ENCODE measurements at regions not wholly inside any gene's neighbourhood (a gene's known extent, or its start where the extent isn't known, plus 50 kb on each side); places are given as distances from the start of the nearest gene placed in this dataset.
"Not testable (repeated sequence)": the region's sequence is repeated elsewhere in the genome, so short reads cannot be mapped to it uniquely, and the experiment has no call there.

- no peak for DNase-seq (ENCODE audit: low read depth in 2 of 2)
Observed at GRCh38 chr12:92402415-92402814, 256.8 kb upstream of the BTG1 start.

GRCh38 chr12:92400006-92400405 is 254.4 kb upstream of the BTG1 start:
- no peak for DNase-seq (ENCODE audit: low read depth in 2 of 2)

DNA sequence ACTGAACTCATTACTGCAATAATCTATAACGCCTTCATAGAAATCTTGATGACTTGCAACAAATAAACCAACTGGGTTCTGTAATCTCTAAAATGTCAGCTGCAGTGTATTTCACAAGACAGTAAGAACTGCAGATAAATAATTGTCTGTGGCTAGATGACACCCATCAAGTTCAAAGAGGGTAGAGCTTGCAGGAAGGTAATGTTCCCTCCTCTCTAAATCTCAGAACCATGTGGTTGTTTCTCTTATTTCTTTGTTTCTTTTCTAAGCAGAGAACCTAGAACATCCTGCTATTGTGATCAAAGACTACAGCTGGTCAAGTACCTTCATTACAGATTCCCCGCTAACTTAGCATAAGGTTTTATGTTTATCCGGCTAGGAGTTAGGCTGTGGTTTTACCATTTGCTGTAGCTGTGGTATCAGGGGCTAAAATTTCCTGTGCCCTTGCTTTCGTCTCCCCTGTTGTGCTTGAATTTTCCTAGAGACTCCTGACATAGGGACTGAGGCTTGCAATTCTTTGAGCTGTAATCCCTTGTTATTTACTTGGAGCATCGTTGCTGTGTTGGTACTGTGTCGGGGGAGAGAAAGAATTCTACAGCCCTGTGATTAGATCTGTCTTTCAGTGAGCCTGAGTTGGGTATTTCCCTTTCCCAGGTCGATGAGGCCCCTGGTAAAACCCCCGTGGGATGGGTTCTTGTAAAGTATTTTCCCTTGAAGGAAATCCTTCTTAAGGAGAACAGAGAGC is 253.1 kb upstream of the BTG1 start:
- no peak for DNase-seq (ENCODE audit: low read depth in 2 of 2)

DNA sequence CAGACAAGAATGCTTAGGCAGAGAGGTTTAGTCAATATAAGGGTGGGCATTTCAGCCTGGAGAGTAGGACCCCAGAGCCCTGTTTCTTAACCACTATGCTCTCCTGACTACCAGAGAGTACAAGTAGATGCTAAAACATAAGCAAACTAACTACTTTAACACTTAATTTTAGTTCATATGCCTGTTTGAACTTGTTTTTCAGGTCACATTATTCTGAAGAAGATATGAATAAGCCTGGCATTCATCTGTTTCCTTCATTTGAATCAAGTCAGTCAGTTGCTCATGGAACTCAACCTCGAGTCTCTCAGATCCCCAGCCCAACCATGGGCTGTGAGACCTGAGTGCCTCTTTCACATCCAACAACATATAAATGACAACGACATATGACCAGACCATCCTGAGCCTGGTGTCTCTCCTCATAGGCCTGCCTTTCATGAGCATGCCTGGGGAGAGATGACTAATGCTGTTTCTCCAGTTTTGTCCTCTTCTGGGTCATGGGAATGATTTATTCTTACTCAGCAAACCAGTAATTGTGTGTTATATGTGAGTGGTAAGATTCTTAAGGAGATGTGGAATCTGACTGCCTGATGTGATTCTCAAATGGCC is 251.1 kb upstream of the BTG1 start:
- DNase-seq (ENCODE audit: low read depth in 2 of 2) = no peak

DNA sequence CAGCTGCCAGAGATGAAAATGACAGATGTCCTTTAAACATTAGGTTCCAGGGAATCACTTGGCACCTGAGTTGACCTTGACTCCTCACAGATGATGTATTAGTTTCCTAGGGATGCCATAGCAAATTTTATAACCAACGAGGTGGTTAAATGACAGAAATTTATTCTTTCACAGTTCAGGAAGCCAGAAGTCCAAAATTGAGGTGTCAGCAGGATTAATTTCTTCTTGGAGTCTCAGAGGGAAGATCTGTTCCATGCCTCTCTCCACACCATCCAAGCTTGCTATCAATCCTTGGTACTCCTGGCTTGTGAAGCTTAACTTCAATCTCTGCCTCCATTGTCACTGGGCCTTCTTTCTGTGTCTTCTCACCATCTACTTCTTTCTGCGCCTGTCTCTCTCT is 249.7 kb upstream of the BTG1 start:
- no peak for DNase-seq (ENCODE audit: low read depth in 2 of 2)

GRCh38 chr12:92394895-92395294 is 249.2 kb upstream of the BTG1 start:
- DNase-seq (ENCODE audit: low read depth in 2 of 2) = no peak

DNA sequence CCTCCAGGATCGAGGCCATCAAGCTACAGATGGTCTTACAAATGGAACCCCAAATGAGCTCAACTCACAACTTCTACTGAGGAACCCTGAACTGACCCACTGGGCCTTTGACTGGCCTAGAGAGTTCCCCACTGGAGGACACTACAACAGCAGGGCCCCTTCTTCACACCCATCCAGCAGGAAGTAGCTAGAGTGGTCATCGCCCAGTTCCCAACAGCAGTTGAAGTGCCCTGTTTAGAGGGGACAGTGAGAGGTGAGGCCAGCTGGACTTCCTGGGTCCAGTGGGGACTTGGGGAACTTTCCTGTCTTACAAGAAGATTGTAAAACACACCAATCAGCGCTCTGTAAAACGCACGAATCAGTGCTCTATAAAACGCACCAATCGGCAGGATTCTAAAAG is 247.9 kb upstream of the BTG1 start:
- no peak for DNase-seq (ENCODE audit: low read depth in 2 of 2)

DNA sequence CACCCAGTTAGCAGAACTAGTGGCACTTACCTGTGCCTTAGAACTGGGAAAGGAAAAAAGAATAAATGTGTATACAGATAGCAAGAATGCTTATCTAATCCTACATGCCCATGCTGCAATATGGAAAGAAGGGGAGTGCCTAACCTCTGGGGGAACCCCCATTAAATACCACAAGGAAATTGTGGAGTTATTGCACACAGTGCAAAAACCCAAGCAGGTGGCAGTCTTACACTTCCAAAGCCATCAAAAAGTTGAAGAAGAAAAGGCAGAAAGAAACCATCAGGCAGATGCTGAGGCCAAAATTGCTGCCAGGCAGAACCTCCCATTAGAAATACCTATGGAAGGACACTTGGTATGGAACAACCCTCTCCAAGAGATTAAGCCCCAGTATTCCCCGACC is 246.1 kb upstream of the BTG1 start:
- not testable (repeated sequence) for DNase-seq (ENCODE audit: low read depth in 2 of 2)

- no peak for DNase-seq (ENCODE audit: low read depth in 2 of 2)
Observed at GRCh38 chr12:92389466-92389865, 243.8 kb upstream of the BTG1 start.

- DNase-seq (ENCODE audit: low read depth in 2 of 2) = no peak
Observed at GRCh38 chr12:92385296-92385695, 239.7 kb upstream of the BTG1 start.

DNA sequence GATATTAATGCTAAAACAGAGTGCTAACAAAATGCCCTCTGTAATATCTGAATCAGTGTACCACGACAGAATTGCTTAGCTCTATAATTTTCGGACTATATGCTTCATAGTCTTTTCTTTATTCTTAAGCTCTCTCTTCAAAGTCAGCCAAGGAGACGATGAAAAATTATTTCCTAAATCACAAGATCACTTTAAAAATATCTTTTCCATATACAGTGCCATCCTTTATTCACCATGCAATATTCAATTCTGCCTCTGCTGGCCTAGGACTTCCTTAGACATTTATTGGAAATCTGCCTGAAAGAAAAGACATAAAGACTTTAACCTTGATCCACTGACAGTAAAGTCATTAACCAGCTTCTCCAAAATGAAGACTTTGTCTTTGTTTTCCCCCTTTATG is 238.9 kb upstream of the BTG1 start:
- no peak for DNase-seq (ENCODE audit: low read depth in 2 of 2)

GRCh38 chr12:92382383-92382878 is 236.8 kb upstream of the BTG1 start:
- DNase-seq (ENCODE audit: low read depth in 2 of 2) = no peak

- DNase-seq (ENCODE audit: low read depth in 2 of 2) = no peak
Observed at GRCh38 chr12:92381856-92382255, 236.2 kb upstream of the BTG1 start.

GRCh38 chr12:92378682-92379479 is 233.2 kb upstream of the BTG1 start:
- DNase-seq (ENCODE audit: low read depth in 2 of 2) = no peak

DNA sequence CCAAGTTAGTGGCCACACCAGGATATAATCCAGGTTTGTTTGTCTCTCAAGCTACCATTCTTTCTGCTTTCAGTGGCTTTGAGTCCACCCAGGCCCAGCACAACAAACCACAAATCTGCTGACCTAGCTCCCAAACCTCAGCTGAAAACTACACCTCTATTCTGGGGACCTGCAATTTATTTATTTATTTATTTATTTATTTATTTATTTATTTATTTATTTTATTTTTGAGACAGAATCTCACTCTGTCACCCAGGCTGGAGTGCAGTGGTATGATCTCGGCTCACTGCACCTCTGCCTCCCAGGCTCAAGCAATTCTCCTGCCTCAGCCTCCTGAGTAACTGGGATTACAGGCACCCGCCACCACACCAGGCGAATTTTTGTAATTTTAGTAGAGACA is 229.9 kb upstream of the BTG1 start:
- DNase-seq (ENCODE audit: low read depth in 2 of 2) = not testable (repeated sequence)

- no peak for DNase-seq (ENCODE audit: low read depth in 2 of 2)
Observed at GRCh38 chr12:92370828-92371227, 225.2 kb upstream of the BTG1 start.

- no peak for DNase-seq (ENCODE audit: low read depth in 2 of 2)
Observed at GRCh38 chr12:92369636-92370035, 224.0 kb upstream of the BTG1 start.

GRCh38 chr12:92369056-92369455 is 223.4 kb upstream of the BTG1 start:
- DNase-seq (ENCODE audit: low read depth in 2 of 2) = no peak

DNA sequence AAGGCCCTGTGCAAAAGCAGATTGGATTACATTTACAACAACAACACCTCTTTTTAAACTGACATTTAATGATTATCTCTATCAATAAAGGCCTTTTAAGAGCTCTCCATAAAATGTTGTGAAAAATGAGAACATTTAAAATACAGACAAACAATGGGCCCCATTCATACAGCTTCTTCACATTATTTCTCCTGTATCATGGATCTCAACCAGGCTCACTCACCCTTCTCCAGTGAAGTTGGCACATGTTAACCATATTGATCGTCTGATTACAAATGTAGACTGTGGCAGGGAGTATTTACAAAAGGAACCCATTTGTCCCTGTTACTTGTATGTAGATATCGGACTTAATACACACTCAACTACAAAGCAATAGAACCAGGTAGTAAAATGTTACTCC is 220.2 kb upstream of the BTG1 start:
- DNase-seq (ENCODE audit: low read depth in 2 of 2) = no peak

- no peak for DNase-seq (ENCODE audit: low read depth in 2 of 2)
Observed at GRCh38 chr12:92365333-92365732, 219.7 kb upstream of the BTG1 start.

DNA sequence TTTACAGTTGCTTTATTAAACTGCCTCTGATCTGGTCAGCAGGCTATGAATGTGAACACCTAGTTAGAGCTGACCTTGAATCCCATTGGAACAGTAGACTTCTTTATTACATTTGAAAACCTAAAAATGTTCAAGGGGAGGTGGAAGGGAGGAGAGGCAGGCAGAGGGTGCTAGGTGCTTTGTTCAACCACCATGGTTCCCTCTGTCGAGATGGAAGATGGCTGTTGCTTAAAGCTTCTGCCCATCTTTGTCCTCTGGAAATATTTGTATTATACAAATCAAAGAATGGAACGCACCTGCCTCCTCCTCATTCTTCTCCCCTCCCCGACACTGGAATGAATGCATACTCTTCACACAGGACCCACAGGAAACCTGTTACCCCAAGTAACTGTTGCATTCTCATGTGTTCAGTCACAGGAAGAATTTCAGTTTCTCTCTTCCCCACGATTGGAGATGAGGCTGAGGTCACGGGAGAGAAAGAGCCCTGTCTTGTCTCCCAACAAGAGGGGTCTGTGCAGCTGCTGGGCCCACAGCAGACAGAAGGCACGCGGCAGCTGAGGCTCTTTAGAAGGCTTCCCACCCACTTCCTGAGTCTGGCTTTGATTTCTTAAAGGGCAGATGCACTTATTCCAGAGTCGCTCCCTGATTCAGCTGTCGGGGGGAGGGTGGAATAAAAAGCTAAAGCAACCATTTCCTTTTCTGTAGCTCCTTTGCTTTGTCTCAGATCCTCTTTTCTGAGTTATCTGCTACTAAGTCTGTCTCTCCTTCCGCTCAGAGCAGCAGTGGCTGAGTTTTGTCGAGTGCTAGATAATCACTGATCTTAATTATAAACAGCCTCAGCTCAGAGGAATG is 217.9 kb upstream of the BTG1 start:
- peak; percentile 20 to 36 for DNase-seq (ENCODE audit: low read depth in 2 of 2)

- DNase-seq (ENCODE audit: low read depth in 2 of 2) = no peak
Observed at GRCh38 chr12:92362785-92363184, 217.1 kb upstream of the BTG1 start.

All from stimulated activated CD8-positive, alpha-beta memory T cell treated with anti-CD3 and anti-CD28 coated beads, Interleukin-7, amount 100 ng/mL, for 4 hours (primary cell).